ENCODE measurements at regions not wholly inside any gene's neighbourhood (a gene's known extent, or its start where the extent isn't known, plus 50 kb on each side); places are given as distances from the start of the nearest gene placed in this dataset.

DNA sequence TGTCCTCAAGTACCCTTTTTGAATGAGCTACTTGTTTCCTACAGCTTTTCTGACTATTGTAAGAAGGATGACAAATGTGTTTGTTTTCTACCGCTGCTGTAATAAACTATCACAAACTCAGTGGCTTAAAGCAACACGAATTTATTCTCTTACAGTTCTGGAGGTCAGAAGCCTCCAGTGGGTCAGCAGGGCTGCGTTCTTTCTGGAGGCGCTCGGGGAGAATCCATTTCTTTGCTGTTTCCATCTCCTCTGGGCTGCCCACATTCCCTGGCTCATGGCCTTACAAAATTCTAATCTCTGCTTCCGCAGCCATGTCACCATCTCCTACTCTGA, 128.5 kb downstream of the SPP2 start:
- DNase-seq (ENCODE audit: low read depth): no peak
- TF ChIP-seq, protein P1, sequence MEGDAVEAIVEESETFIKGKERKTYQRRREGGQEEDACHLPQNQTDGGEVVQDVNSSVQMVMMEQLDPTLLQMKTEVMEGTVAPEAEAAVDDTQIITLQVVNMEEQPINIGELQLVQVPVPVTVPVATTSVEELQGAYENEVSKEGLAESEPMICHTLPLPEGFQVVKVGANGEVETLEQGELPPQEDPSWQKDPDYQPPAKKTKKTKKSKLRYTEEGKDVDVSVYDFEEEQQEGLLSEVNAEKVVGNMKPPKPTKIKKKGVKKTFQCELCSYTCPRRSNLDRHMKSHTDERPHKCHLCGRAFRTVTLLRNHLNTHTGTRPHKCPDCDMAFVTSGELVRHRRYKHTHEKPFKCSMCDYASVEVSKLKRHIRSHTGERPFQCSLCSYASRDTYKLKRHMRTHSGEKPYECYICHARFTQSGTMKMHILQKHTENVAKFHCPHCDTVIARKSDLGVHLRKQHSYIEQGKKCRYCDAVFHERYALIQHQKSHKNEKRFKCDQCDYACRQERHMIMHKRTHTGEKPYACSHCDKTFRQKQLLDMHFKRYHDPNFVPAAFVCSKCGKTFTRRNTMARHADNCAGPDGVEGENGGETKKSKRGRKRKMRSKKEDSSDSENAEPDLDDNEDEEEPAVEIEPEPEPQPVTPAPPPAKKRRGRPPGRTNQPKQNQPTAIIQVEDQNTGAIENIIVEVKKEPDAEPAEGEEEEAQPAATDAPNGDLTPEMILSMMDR (conservative IDR thresholded peaks at IDR 0.05; ENCODE audit: control insufficient read depth, insufficient read depth, low read depth, low read length): no peak
- H3K4me3 ChIP-seq (ENCODE audit: control insufficient read depth, low read depth, low read length): no peak overlapping the region

DNA sequence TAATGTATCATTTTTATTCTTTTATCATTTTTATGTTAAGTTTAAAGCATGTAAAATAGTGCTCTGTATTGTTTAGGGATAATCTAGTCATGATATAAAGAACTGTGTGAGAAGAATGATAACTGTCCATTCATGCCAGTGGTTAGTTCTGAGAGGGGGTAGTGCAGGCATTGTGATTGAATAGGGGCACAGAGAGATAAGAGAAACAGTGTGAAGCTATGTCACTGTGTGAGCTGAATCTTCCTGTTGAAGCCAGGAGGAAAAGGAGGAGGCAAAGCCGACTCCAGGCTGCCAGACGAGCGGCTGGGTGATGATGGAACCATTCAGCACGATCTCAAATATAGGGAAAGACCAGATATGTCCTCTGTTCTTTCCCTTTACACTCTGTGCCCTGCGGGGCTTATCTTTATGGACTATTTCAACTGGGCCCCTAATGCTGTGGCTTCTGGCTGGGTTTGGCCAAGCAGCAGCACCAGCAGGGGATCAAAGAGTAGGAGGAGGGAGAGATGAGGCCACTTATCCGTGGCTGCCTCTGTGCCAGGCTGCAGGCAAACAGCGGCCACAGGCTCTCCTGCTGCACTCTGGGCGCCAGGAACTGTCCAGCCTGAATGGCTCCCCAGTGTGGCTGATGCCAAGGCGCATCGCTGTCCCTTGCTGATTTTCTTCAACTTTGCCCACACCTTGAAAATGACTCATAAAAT, 128.0 kb downstream of the SPP2 start:
- peak; percentile 28 for DNase-seq (ENCODE audit: low read depth)
- TF ChIP-seq, protein P1 (conservative IDR thresholded peaks at IDR 0.05; ENCODE audit: control insufficient read depth, insufficient read depth, low read depth, low read length): no peak
- H3K4me3 ChIP-seq (ENCODE audit: control insufficient read depth, low read depth, low read length): no peak overlapping the region

DNA sequence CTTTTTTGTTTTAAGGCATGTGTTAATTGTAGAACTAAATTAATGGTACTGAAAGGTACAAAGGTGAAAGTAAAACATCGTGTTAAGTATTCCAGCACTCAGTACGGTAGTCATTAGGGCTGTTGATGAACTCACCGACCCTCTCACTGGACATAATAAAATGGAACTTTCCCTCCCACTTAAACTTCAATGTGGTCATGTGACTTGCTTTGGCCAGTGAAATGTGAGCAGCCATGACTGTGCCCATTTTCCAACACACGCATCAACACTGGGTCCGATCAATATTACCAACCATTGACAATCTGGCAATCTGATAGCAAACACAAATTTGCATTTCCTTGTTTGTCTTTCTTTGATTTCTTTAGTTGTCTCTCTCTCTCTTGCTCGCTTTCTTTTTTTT, 125.1 kb downstream of the SPP2 start:
- no peak for DNase-seq (ENCODE audit: low read depth)
- TF ChIP-seq, protein P1 (conservative IDR thresholded peaks at IDR 0.05; ENCODE audit: control insufficient read depth, insufficient read depth, low read depth, low read length): no peak
- no peak overlapping the region for H3K4me3 ChIP-seq (ENCODE audit: control insufficient read depth, low read depth, low read length)

DNA sequence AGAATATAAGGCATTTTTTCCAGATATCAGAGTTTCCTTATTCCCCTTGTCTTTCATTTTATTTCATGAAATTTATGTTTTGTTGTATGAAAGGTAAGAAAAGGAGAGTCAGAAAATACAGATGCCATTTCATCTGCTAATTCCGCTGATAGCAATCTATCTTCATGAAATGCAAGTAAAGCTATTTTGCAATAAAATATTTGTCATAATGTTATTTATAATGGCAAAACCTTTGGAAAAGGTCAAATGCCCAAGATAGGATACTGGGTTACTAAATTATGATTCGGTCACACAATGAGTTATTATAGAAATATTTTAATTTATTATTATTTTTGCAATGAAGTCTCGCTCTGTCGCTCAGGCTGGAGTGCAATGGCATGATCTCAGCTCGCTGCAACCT, 124.2 kb downstream of the SPP2 start:
- DNase-seq (ENCODE audit: low read depth): no peak
- TF ChIP-seq, protein P1 (conservative IDR thresholded peaks at IDR 0.05; ENCODE audit: control insufficient read depth, insufficient read depth, low read depth, low read length): no peak
- H3K4me3 ChIP-seq (ENCODE audit: control insufficient read depth, low read depth, low read length): no peak overlapping the region

DNA sequence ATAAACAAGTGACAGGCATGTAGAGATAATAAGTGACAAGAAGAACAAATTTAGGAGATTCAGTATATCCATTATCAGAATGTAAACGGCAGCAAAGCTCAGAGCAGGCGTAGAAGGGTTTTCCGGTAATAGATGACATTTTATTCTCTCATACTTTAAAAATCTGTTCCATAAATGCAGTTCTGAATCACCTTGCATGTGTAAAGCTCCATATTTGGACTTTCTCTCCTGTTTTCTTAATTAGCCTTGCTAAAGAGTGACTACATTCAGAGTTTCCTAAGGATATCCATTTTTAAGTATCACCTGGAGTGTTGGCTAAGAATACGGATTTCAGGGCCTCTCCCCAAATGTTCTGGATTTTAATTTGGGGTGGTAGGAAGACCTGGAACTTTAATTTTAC, 122.0 kb downstream of the SPP2 start:
- no peak for DNase-seq (ENCODE audit: low read depth)
- no peak overlapping the region for H3K4me3 ChIP-seq (ENCODE audit: control insufficient read depth, low read depth, low read length)
- TF ChIP-seq, protein P1 (conservative IDR thresholded peaks at IDR 0.05; ENCODE audit: control insufficient read depth, insufficient read depth, low read depth, low read length): no peak

DNA sequence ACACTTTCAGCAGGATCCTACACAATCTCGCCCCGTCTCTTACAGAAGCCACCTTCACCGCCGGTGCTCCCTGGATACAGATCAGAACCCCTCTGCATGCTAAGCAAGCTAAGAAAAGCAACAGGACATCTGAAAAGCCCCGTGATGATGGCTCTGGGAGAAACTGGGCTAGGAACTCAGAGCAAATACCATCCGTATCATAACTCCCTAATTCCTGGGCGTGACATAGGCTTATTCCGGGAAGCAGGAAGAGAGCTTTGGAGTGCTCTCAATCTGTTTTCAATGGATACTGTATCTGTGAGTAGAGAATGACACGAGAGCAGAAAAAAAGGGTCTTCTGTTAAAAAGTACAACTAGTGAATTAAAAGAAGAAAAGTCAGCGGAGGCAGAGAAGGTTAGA, 121.6 kb downstream of the SPP2 start:
- no peak overlapping the region for H3K4me3 ChIP-seq (ENCODE audit: control insufficient read depth, low read depth, low read length)
- TF ChIP-seq, protein P1 (conservative IDR thresholded peaks at IDR 0.05; ENCODE audit: control insufficient read depth, insufficient read depth, low read depth, low read length): no peak
- no peak for DNase-seq (ENCODE audit: low read depth)

DNA sequence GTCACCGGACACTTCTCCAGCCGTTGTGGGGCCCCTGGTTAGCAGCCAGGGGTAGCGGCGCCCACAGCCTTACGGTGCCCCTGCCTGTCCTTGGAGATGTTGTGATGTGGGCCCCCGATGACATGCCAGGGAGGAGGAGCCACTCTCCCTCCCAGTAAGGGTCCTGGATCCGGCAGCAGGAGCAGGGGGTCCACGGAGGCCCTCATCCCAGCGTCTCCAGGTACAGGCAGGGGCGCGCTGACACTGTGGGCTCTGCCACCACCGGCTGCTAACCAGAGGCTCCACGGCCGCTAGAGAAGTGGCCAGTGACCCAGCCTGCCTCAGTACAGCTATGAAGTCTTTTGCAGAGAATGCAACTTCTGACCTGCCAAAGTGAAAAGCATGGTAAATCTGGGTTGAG, 121.2 kb downstream of the SPP2 start:
- H3K4me3 ChIP-seq (ENCODE audit: control insufficient read depth, low read depth, low read length): no peak overlapping the region
- no peak for DNase-seq (ENCODE audit: low read depth)
- TF ChIP-seq, protein P1 (conservative IDR thresholded peaks at IDR 0.05; ENCODE audit: control insufficient read depth, insufficient read depth, low read depth, low read length): no peak

All from fibroblast of mammary gland (primary cell).